ENCODE measurements at regions not wholly inside any gene's neighbourhood (a gene's known extent, or its start where the extent isn't known, plus 50 kb on each side); places are given as distances from the start of the nearest gene placed in this dataset.

- peaks cover 0 to 11% (median 0%) of the 10 kb centered on the region in 3 donors for H3K27me3 ChIP-seq
- DNase-seq, result no peak
- H3K4me3 ChIP-seq, result no peak overlapping the region
- 83 to 89% methylated on average over 16 of the region's 16 CpGs for WGBS, 2 donors
- H3K4me1 ChIP-seq, result no peaks in the 10 kb centered on the region
- no peaks in the 10 kb centered on the region for H3K36me3 ChIP-seq
- intact Hi-C loops (cut with DNase I), result no loop called here
- H3K9me3 ChIP-seq, result no peaks in the 10 kb centered on the region
- no peak for TF ChIP-seq CTCF (IDR thresholded peaks at IDR 0.05)
- no peak for TF ChIP-seq EP300 (IDR thresholded peaks at IDR 0.05)
- TF ChIP-seq POLR2A (IDR thresholded peaks at IDR 0.05), result no peak
- TF ChIP-seq POLR2AphosphoS5 (IDR thresholded peaks at IDR 0.05), result no peak
- H3K27ac ChIP-seq, result no peak overlapping the region
Observed at GRCh38 chr13:111558700-111559088, 238.3 kb downstream of the TEX29 start.

- no peaks in the 10 kb centered on the region for H3K36me3 ChIP-seq
- no peak for DNase-seq
- WGBS, 2 donors, result 52 to 57% methylated on average over 26 of the region's 26 CpGs
- no peak overlapping the region for H3K27ac ChIP-seq
- no peaks in the 10 kb centered on the region for H3K9me3 ChIP-seq
- intact Hi-C loops (cut with DNase I), result no loop called here
- TF ChIP-seq POLR2AphosphoS5 (IDR thresholded peaks at IDR 0.05) (no peak), CTCF (IDR thresholded peaks at IDR 0.05) (no peak), POLR2A (IDR thresholded peaks at IDR 0.05) (no peak), EP300 (IDR thresholded peaks at IDR 0.05) (no peak)
- H3K4me3 ChIP-seq, result no peak overlapping the region
- H3K4me1 ChIP-seq, result no peaks in the 10 kb centered on the region
- peaks cover 0 to 11% (median 0%) of the 10 kb centered on the region in 3 donors for H3K27me3 ChIP-seq
Observed at GRCh38 chr13:111559612-111560403, 239.4 kb downstream of the TEX29 start.

- no peak for TF ChIP-seq CTCF (IDR thresholded peaks at IDR 0.05)
- TF ChIP-seq POLR2A (IDR thresholded peaks at IDR 0.05), result no peak
- TF ChIP-seq POLR2AphosphoS5 (IDR thresholded peaks at IDR 0.05), result no peak
- TF ChIP-seq EP300 (IDR thresholded peaks at IDR 0.05), result no peak
- 80 to 86% methylated on average over 16 of the region's 16 CpGs for WGBS, 2 donors
- no peak for DNase-seq
- no peak overlapping the region for H3K4me3 ChIP-seq
- H3K9me3 ChIP-seq, result peaks cover 0 to 3% (median 0%) of the 10 kb centered on the region in 4 donors
- no peak overlapping the region for H3K27ac ChIP-seq
- no peaks in the 10 kb centered on the region for H3K4me1 ChIP-seq
- intact Hi-C loops (cut with DNase I), result no loop called here
- no peaks in the 10 kb centered on the region for H3K36me3 ChIP-seq
- peaks cover 0 to 11% (median 0%) of the 10 kb centered on the region in 3 donors for H3K27me3 ChIP-seq
Observed at GRCh38 chr13:111561091-111561781, 240.8 kb downstream of the TEX29 start.

GRCh38 chr13:111562716-111563115 lies 242.3 kb downstream of the TEX29 start:
- no peak for TF ChIP-seq CTCF (IDR thresholded peaks at IDR 0.05)
- TF ChIP-seq POLR2A (IDR thresholded peaks at IDR 0.05), result no peak
- no peak for TF ChIP-seq EP300 (IDR thresholded peaks at IDR 0.05)
- no peak for TF ChIP-seq POLR2AphosphoS5 (IDR thresholded peaks at IDR 0.05)
- intact Hi-C loops (cut with DNase I), result no loop called here
- WGBS, 2 donors, result 32 to 70% methylated on average over 4 of the region's 4 CpGs

More at GRCh38 chr13:111562716-111563115, 242.3 kb downstream of the TEX29 start:
- peaks cover 0 to 3% (median 0%) of the 10 kb centered on the region in 4 donors for H3K9me3 ChIP-seq
- no peak for DNase-seq
- peaks cover 0 to 11% (median 0%) of the 10 kb centered on the region in 3 donors for H3K27me3 ChIP-seq
- no peak overlapping the region for H3K27ac ChIP-seq
- H3K4me1 ChIP-seq, result no peaks in the 10 kb centered on the region
- H3K36me3 ChIP-seq, result no peaks in the 10 kb centered on the region
- H3K4me3 ChIP-seq, result no peak overlapping the region

Measured in sigmoid colon (tissue), 6 donors.